A549 (cell line): ENCODE measurements at regions not wholly inside any gene's neighbourhood (a gene's known extent, or its start where the extent isn't known, plus 50 kb on each side); places are given as distances from the start of the nearest gene placed in this dataset.

Experiments
- E2F6 ChIP-seq: IDR thresholded peaks from 2 replicates; pipeline ENCODE4 v1.6.1; 2012; ENCODE audit warnings: low read depth, borderline replicate concordance
- EHMT2 ChIP-seq: fragments of 200-600 bp; sonication (generic); IDR thresholded peaks from 2 replicates; pipeline ENCODE4 v1.6.1; 2016; ENCODE audit warnings: antibody characterized with exemption, low read depth, mild to moderate bottlenecking, moderate library complexity
- MYC ChIP-seq: IDR thresholded peaks from 2 replicates; pipeline ENCODE4 v1.6.1; 2012; ENCODE audit warnings: mild to moderate bottlenecking, inconsistent platforms, low read length, improper control_type of control experiment, borderline replicate concordance
- NPAS2 ChIP-seq: fragments of 250-450 bp; sonication (Bioruptor Pico); IDR thresholded peaks from 2 replicates; pipeline ENCODE4 v1.8.0; 2022; ENCODE audit warnings: mild to moderate bottlenecking, moderate library complexity, borderline replicate concordance
- POLR2A ChIP-seq: IDR thresholded peaks from 2 replicates; pipeline ENCODE4 v1.6.1; 2012; ENCODE audit warnings: mild to moderate bottlenecking, low read length
- RFX5 ChIP-seq: fragments of 450-650 bp; IDR thresholded peaks from 2 replicates; pipeline ENCODE4 v1.7.1; 2014; ENCODE audit warnings: antibody characterized with exemption, mild to moderate bottlenecking, moderate library complexity
- SMC3 ChIP-seq: fragments of >200 bp; sonication (Bioruptor Twin); formaldehyde crosslinking; IDR thresholded peaks from 3 replicates; pipeline ENCODE4 v1.6.1; 2018; ENCODE audit warnings: inconsistent platforms
- TF ChIP-seq, protein P1 (sequence below): IDR thresholded peaks from 2 replicates; pipeline ENCODE4 v1.6.1; 2012
- TF ChIP-seq, protein P2 (sequence below): fragments of >200 bp; sonication (Bioruptor Twin); formaldehyde crosslinking; IDR thresholded peaks from 3 replicates; pipeline ENCODE4 v1.5.1; 2016
- TF ChIP-seq, protein P3 (sequence below): fragments of >200 bp; sonication (Bioruptor Twin); formaldehyde crosslinking; IDR thresholded peaks from 3 replicates; pipeline ENCODE4 v1.6.1; 2016
- TF ChIP-seq, protein P4 (sequence below): fragments of >200 bp; sonication (Bioruptor Twin); formaldehyde crosslinking; IDR thresholded peaks from 2 replicates; pipeline ENCODE4 v1.6.1; 2016

DNA sequence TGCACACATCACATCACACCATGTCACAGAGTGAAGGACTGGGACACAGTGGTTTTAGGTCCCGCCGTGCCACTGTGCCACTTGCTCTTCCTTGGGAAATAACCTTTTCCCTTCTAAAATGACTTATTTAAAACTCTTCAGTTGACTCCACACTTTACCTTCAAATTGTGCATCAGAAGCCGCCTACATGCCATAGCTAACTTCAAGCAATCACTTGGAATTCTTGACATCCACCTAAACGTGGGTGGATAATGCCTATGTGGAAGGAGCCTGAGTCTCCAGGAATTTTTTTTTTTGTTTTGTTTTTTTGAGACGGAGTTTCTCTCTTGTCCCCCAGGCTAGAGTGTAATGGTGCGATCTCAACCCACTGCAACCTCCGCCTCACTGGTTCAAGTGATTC lies 777.4 kb upstream of the TENM3 start:
- TF ChIP-seq, protein P1, sequence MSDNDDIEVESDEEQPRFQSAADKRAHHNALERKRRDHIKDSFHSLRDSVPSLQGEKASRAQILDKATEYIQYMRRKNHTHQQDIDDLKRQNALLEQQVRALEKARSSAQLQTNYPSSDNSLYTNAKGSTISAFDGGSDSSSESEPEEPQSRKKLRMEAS = no peak
- TF ChIP-seq RFX5 (no peak), E2F6 (no peak), NPAS2 (CRISPR knock-in tag) (no peak), EHMT2 (no peak), POLR2A (no peak), MYC (no peak), SMC3 (no peak)
- TF ChIP-seq, protein P2, sequence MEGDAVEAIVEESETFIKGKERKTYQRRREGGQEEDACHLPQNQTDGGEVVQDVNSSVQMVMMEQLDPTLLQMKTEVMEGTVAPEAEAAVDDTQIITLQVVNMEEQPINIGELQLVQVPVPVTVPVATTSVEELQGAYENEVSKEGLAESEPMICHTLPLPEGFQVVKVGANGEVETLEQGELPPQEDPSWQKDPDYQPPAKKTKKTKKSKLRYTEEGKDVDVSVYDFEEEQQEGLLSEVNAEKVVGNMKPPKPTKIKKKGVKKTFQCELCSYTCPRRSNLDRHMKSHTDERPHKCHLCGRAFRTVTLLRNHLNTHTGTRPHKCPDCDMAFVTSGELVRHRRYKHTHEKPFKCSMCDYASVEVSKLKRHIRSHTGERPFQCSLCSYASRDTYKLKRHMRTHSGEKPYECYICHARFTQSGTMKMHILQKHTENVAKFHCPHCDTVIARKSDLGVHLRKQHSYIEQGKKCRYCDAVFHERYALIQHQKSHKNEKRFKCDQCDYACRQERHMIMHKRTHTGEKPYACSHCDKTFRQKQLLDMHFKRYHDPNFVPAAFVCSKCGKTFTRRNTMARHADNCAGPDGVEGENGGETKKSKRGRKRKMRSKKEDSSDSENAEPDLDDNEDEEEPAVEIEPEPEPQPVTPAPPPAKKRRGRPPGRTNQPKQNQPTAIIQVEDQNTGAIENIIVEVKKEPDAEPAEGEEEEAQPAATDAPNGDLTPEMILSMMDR = no peak
- TF ChIP-seq, protein P3, sequence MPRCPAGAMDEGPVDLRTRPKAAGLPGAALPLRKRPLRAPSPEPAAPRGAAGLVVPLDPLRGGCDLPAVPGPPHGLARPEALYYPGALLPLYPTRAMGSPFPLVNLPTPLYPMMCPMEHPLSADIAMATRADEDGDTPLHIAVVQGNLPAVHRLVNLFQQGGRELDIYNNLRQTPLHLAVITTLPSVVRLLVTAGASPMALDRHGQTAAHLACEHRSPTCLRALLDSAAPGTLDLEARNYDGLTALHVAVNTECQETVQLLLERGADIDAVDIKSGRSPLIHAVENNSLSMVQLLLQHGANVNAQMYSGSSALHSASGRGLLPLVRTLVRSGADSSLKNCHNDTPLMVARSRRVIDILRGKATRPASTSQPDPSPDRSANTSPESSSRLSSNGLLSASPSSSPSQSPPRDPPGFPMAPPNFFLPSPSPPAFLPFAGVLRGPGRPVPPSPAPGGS = no peak
- TF ChIP-seq, protein P4, sequence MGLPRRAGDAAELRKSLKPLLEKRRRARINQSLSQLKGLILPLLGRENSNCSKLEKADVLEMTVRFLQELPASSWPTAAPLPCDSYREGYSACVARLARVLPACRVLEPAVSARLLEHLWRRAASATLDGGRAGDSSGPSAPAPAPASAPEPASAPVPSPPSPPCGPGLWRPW = no peak
